HG02885 (cell line): ENCODE measurements at regions not wholly inside any gene's neighbourhood (a gene's known extent, or its start where the extent isn't known, plus 50 kb on each side); places are given as distances from the start of the nearest gene placed in this dataset.

ENCODE experiments used
- ATAC-seq: cut with Tn5 transposase; IDR thresholded peaks from one replicate; pipeline ENCODE4 v1.9.1; 2021; ENCODE audit warnings: mild to moderate bottlenecking; ENCODE audit not compliant: unreplicated experiment, poor library complexity

GRCh38 chr18:41197967-41198366, 757.1 kb upstream of the PIK3C3 start:
- no peak for ATAC-seq

GRCh38 chr18:41170346-41170745, 784.7 kb upstream of the PIK3C3 start:
- ATAC-seq, result no peak

GRCh38 chr18:41165625-41166024, 789.4 kb upstream of the PIK3C3 start:
- ATAC-seq, result no peak

GRCh38 chr18:41162781-41163180, 792.3 kb upstream of the PIK3C3 start:
- no peak for ATAC-seq

GRCh38 chr18:41162191-41162590, 792.8 kb upstream of the PIK3C3 start:
- ATAC-seq, result no peak

- no peak for ATAC-seq
Measured at GRCh38 chr18:41155910-41156851, 798.9 kb upstream of the PIK3C3 start.

GRCh38 chr18:41155025-41155424, 800.0 kb upstream of the PIK3C3 start:
- no peak for ATAC-seq

- ATAC-seq, result no peak
Measured at GRCh38 chr18:41153871-41154270, 801.2 kb upstream of the PIK3C3 start.

GRCh38 chr18:41150316-41150715, 804.7 kb upstream of the PIK3C3 start:
- ATAC-seq, result no peak

- no peak for ATAC-seq
Measured at GRCh38 chr18:41146301-41146700, 808.7 kb upstream of the PIK3C3 start.

- ATAC-seq, result no peak
Measured at GRCh38 chr18:41145516-41145915, 809.5 kb upstream of the PIK3C3 start.

- no peak for ATAC-seq
Measured at GRCh38 chr18:41144441-41144840, 810.6 kb upstream of the PIK3C3 start.

GRCh38 chr18:41140506-41140905, 814.5 kb upstream of the PIK3C3 start:
- no peak for ATAC-seq

- ATAC-seq, result no peak
Measured at GRCh38 chr18:41135146-41135545, 819.9 kb upstream of the PIK3C3 start.

- ATAC-seq, result no peak
Measured at GRCh38 chr18:41134426-41134825, 820.6 kb upstream of the PIK3C3 start.

GRCh38 chr18:41131050-41131449, 824.0 kb upstream of the PIK3C3 start:
- ATAC-seq, result no peak

- no peak for ATAC-seq
Measured at GRCh38 chr18:41128545-41128944, 826.5 kb upstream of the PIK3C3 start.

GRCh38 chr18:41128126-41128525, 826.9 kb upstream of the PIK3C3 start:
- no peak for ATAC-seq

GRCh38 chr18:41126541-41127235, 828.3 kb upstream of the PIK3C3 start:
- ATAC-seq, result no peak

- no peak for ATAC-seq
Measured at GRCh38 chr18:41121116-41121826, 833.8 kb upstream of the PIK3C3 start.

- no peak for ATAC-seq
Measured at GRCh38 chr18:41119031-41119430, 836.0 kb upstream of the PIK3C3 start.
